ENCODE measurements at regions not wholly inside any gene's neighbourhood (a gene's known extent, or its start where the extent isn't known, plus 50 kb on each side); places are given as distances from the start of the nearest gene placed in this dataset.

DNA sequence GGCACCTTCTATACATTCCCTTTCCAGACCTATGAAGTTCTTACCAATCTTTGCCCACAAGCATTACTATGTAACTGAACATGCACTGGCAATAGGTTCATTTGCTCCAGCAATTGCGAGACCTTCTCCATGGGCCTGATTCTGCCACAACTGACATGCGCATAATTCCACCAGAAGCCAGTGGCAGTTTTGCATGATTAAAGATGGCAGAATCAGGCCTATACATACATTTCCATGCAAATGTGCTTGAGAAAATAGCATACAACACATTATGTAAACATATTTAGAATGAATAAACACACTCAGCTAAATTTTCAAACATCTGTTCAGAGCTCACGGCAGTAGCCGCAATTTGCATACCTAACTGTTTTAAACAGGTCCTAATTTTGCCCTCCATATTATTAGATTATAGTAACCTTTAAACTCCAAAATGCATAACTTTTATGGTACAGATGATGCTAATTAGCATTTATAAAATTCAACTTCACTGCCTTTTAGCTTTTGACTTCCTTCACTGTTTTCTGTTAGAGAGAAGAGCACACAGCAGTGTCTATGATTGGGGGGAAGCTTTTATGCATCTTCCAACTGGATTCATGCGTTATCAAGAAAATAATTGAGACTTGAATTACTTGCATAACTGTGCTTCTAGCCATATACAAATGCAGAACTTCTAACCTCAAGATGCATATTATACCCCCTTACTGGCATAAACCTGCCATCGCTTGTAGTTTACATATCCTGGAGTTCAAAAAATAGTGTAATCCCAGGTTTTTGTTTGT is 155.3 kb upstream of the CDH19 start:
- Mint-ChIP-seq H3K4me3 (no peak overlapping the region), H3K36me3 (no peaks in the 10 kb centered on the region), H3K27ac (no peak overlapping the region), H3K4me1 (no peaks in the 10 kb centered on the region), H3K27me3 (no peaks in the 10 kb centered on the region), H3K9me3 (no peaks in the 10 kb centered on the region)
- POLR2A ChIA-PET: no interaction called here
- ATAC-seq (ENCODE audit: low read depth) (no peak), DNase-seq (no peak)

- Mint-ChIP-seq H3K4me3 (no peak overlapping the region), H3K4me1 (no peaks in the 10 kb centered on the region), H3K36me3 (no peaks in the 10 kb centered on the region), H3K27ac (no peak overlapping the region), H3K9me3 (no peaks in the 10 kb centered on the region), H3K27me3 (no peaks in the 10 kb centered on the region)
- DNase-seq (no peak), ATAC-seq (ENCODE audit: low read depth) (no peak)
- POLR2A ChIA-PET: no interaction called here
Observed at GRCh38 chr18:66757946-66758345, 154.1 kb upstream of the CDH19 start.

DNA sequence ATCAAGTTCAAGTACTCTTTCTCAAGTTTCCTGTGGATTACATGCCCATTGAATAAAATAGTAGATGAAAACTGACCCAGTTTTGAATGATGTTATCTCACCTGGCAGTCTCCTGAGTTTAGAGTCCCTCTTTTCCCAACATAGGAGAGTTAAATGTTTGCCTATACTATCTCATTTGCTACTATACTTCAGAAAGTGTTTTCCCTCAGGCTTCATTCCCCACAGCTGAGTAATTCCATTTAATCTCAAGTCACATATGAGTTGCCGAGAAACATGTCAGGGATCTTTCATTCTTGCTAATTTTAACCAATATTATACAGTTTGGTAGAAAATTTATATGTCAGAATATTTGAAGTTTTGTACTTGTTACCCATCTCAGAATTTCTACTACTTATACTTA is 150.4 kb upstream of the CDH19 start:
- POLR2A ChIA-PET: no interaction called here
- H3K9me3 Mint-ChIP-seq: no peaks in the 10 kb centered on the region
- no peaks in the 10 kb centered on the region for H3K4me1 Mint-ChIP-seq
- ATAC-seq (ENCODE audit: low read depth) (no peak), DNase-seq (no peak)
- H3K27me3 Mint-ChIP-seq: no peaks in the 10 kb centered on the region
- no peak overlapping the region for H3K4me3 Mint-ChIP-seq
- H3K36me3 Mint-ChIP-seq: no peaks in the 10 kb centered on the region
- H3K27ac Mint-ChIP-seq: no peak overlapping the region

DNA sequence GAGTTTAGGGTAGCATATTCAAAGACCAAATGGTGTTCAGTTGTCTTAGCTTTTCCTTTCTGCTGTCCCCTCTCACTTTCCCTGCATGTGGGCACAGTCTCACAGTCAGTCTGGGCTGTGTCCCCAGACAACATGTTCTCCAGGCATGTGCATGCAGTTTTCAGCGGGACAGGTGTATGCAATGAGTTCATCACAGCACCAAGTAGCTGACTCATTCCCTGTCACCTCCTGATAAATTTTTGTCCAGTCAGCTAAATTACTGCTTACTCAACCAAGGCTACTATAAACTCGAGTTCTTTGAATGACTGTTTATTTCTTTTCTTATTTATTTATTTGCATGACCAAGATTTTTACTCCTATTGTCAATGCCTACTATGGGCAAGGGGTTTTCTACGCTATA is 148.8 kb upstream of the CDH19 start:
- no peak overlapping the region for H3K27ac Mint-ChIP-seq
- no peak overlapping the region for H3K4me3 Mint-ChIP-seq
- H3K4me1 Mint-ChIP-seq: no peaks in the 10 kb centered on the region
- ATAC-seq (ENCODE audit: low read depth): no peak
- no peaks in the 10 kb centered on the region for H3K9me3 Mint-ChIP-seq
- H3K36me3 Mint-ChIP-seq: no peaks in the 10 kb centered on the region
- POLR2A ChIA-PET: no interaction called here
- H3K27me3 Mint-ChIP-seq: no peaks in the 10 kb centered on the region
- DNase-seq: no peak

GRCh38 chr18:66749481-66750035 is 145.7 kb upstream of the CDH19 start:
- H3K36me3 Mint-ChIP-seq: no peaks in the 10 kb centered on the region
- H3K9me3 Mint-ChIP-seq: no peaks in the 10 kb centered on the region
- POLR2A ChIA-PET: no interaction called here
- H3K4me3 Mint-ChIP-seq: no peak overlapping the region
- ATAC-seq (ENCODE audit: low read depth): no peak
- H3K4me1 Mint-ChIP-seq: no peaks in the 10 kb centered on the region
- H3K27ac Mint-ChIP-seq: no peak overlapping the region
- H3K27me3 Mint-ChIP-seq: no peaks in the 10 kb centered on the region
- no peak for DNase-seq

GRCh38 chr18:66749030-66749429 is 145.1 kb upstream of the CDH19 start:
- Mint-ChIP-seq H3K27ac (no peak overlapping the region), H3K9me3 (no peaks in the 10 kb centered on the region), H3K4me1 (no peaks in the 10 kb centered on the region), H3K36me3 (no peaks in the 10 kb centered on the region), H3K27me3 (no peaks in the 10 kb centered on the region), H3K4me3 (no peak overlapping the region)
- ATAC-seq (ENCODE audit: low read depth) (no peak), DNase-seq (no peak)
- POLR2A ChIA-PET: no interaction called here

DNA sequence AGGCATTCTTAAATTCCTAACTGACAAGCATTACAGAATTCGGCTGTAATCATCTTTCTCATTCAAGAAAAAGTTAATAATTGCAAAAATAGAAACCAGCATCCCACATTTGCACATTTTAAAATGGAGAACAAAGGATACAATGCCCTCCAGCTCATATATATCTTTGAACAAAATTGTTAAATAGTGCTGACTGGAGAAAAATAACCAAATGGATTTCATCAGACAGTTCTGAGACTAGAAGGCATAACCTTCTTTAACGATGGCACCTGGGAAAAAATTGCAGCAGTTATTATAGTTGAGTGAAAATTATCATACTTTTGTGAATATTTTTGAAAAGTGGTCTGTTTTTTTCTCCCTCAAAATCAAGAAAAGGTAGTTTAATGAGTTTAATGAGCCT is 138.9 kb upstream of the CDH19 start:
- Mint-ChIP-seq H3K27ac (no peak overlapping the region), H3K27me3 (no peaks in the 10 kb centered on the region), H3K4me1 (no peaks in the 10 kb centered on the region), H3K36me3 (no peaks in the 10 kb centered on the region), H3K9me3 (peaks cover 6% of the 10 kb centered on the region), H3K4me3 (no peak overlapping the region)
- no peak for ATAC-seq (ENCODE audit: low read depth)
- POLR2A ChIA-PET: no interaction called here
- no peak for DNase-seq

- ATAC-seq (ENCODE audit: low read depth) (no peak), DNase-seq (no peak)
- Mint-ChIP-seq H3K4me1 (no peaks in the 10 kb centered on the region), H3K9me3 (peaks cover 6% of the 10 kb centered on the region), H3K27me3 (no peaks in the 10 kb centered on the region), H3K27ac (no peak overlapping the region), H3K36me3 (no peaks in the 10 kb centered on the region), H3K4me3 (no peak overlapping the region)
- POLR2A ChIA-PET: no interaction called here
Observed at GRCh38 chr18:66735933-66736332, 132.0 kb upstream of the CDH19 start.

DNA sequence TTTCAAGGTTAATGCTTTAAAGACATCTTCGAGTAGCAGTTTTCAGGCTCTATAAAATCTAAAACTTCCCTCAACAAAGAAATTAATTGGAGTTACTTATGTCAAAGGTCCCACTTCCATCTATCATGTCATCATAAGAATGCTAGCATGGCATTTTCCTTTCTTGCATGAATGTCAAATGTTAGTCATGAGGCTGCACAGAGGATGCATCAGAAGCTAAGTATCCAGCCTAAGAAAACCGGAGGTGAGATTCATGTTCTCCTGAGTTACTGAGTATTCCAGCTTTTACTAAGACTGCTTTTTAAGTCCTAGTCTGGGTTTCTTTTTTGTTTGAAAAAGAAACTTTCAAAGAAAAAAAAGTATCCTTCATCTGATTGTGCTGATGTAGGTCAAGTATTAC is 130.6 kb upstream of the CDH19 start:
- POLR2A ChIA-PET: no interaction called here
- peaks cover 4% of the 10 kb centered on the region for H3K9me3 Mint-ChIP-seq
- no peak for ATAC-seq (ENCODE audit: low read depth)
- no peaks in the 10 kb centered on the region for H3K4me1 Mint-ChIP-seq
- no peak overlapping the region for H3K27ac Mint-ChIP-seq
- H3K27me3 Mint-ChIP-seq: no peaks in the 10 kb centered on the region
- no peak for DNase-seq
- H3K4me3 Mint-ChIP-seq: no peak overlapping the region
- no peaks in the 10 kb centered on the region for H3K36me3 Mint-ChIP-seq

GRCh38 chr18:66731890-66732289 is 128.0 kb upstream of the CDH19 start:
- no peaks in the 10 kb centered on the region for H3K36me3 Mint-ChIP-seq
- no peaks in the 10 kb centered on the region for H3K9me3 Mint-ChIP-seq
- no peaks in the 10 kb centered on the region for H3K27me3 Mint-ChIP-seq
- DNase-seq (no peak), ATAC-seq (ENCODE audit: low read depth) (no peak)
- POLR2A ChIA-PET: no interaction called here
- no peak overlapping the region for H3K4me3 Mint-ChIP-seq
- no peaks in the 10 kb centered on the region for H3K4me1 Mint-ChIP-seq
- no peak overlapping the region for H3K27ac Mint-ChIP-seq

DNA sequence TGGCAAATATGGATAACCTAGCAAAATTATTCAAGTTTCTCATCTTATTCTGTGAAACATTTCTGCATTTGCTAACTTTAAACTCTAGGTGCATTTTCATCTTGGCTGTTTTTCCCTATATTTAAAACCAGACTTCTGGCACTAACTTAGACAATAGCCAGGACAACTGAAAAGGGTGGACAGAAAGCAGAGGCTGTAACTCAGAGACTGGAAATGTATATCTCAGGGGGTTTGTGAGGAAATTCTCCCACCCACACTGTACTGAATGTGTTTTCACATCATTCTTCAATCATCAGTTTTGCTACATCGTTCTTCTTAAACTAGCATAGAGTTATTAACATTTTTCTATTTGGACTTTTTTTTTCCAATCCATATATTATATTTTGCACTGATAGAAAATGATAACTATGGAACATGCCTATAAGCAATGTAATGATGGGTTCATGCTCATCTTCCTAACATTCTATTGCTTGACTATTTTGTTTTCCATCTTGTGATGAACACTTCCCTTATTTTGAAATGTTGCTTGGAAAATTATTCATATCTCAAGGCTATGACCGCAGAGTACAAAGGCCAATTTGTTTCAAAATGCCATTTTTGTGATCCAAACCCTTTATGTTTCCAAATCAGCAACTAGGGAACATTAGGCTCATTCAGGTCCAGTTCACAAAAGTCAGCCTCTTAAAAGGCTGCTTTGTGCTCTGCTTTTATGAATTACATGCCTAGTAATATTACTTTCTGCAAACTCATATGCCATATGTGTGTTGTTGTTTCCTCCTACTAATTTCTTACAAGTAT is 125.8 kb upstream of the CDH19 start:
- no peaks in the 10 kb centered on the region for H3K27me3 Mint-ChIP-seq

GRCh38 chr18:66728951-66729350 is 125.1 kb upstream of the CDH19 start:
- H3K9me3 Mint-ChIP-seq: no peaks in the 10 kb centered on the region
- no peak overlapping the region for H3K27ac Mint-ChIP-seq
- POLR2A ChIA-PET: no interaction called here
- DNase-seq (no peak), ATAC-seq (ENCODE audit: low read depth) (no peak)
- no peaks in the 10 kb centered on the region for H3K36me3 Mint-ChIP-seq
- H3K27me3 Mint-ChIP-seq: no peaks in the 10 kb centered on the region
- no peaks in the 10 kb centered on the region for H3K4me1 Mint-ChIP-seq
- H3K4me3 Mint-ChIP-seq: no peak overlapping the region

More for the DNA sequence above, 125.8 kb upstream of the CDH19 start:
- no peaks in the 10 kb centered on the region for H3K4me1 Mint-ChIP-seq
- POLR2A ChIA-PET: no interaction called here
- no peaks in the 10 kb centered on the region for H3K9me3 Mint-ChIP-seq
- no peak overlapping the region for H3K4me3 Mint-ChIP-seq
- DNase-seq: no peak
- H3K36me3 Mint-ChIP-seq: no peaks in the 10 kb centered on the region
- ATAC-seq (ENCODE audit: low read depth): no peak
- H3K27ac Mint-ChIP-seq: no peak overlapping the region

GRCh38 chr18:66727991-66728390 is 124.1 kb upstream of the CDH19 start:
- ATAC-seq (ENCODE audit: low read depth) (no peak), DNase-seq (no peak)
- H3K27me3 Mint-ChIP-seq: no peaks in the 10 kb centered on the region
- H3K4me3 Mint-ChIP-seq: no peak overlapping the region
- POLR2A ChIA-PET: no interaction called here
- H3K36me3 Mint-ChIP-seq: no peaks in the 10 kb centered on the region
- H3K9me3 Mint-ChIP-seq: no peaks in the 10 kb centered on the region
- H3K4me1 Mint-ChIP-seq: no peaks in the 10 kb centered on the region
- H3K27ac Mint-ChIP-seq: no peak overlapping the region

DNA sequence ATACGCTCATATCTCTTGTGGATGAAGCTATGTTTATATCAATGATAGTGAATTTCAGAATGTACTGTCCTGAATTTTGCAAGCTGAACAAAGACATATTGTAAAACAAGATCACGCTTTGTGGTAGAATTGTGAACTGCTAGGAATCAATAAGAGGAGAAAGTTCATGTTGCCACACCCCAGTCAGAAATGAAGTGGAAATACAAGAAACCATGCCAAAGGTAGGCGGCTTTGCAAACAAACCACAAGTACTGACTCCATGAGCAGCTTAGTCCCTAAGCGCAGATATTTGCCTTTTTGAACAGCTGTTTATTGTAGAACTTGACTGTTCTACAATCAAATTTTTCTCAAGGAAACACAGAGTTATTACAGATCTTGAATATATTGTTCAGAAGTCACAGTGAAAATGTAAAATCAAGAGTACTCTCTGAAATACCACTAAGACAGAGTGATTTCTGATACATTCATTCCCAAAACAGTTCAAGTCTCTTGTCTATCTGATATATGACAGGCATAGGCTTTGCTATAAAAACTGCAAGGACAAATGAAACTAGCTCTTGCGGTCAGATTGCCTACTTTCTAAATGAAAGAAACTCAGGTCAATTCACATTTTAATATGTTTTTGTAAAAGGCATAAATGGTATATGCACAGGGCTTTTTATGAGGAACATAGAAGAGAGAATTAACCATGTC is 120.9 kb upstream of the CDH19 start:
- DNase-seq (no peak), ATAC-seq (ENCODE audit: low read depth) (no peak)
- no peaks in the 10 kb centered on the region for H3K36me3 Mint-ChIP-seq
- no peaks in the 10 kb centered on the region for H3K4me1 Mint-ChIP-seq
- H3K9me3 Mint-ChIP-seq: no peaks in the 10 kb centered on the region
- POLR2A ChIA-PET: no interaction called here
- H3K4me3 Mint-ChIP-seq: no peak overlapping the region
- H3K27me3 Mint-ChIP-seq: no peaks in the 10 kb centered on the region
- H3K27ac Mint-ChIP-seq: no peak overlapping the region

All from activated naive CD8-positive, alpha-beta T cell treated with anti-CD3 and anti-CD28 coated beads, Interleukin-2, amount 10 ng/mL, durations not matched to agents 7 days and 5 days (primary cell).